ENCODE measurements at regions not wholly inside any gene's neighbourhood (a gene's known extent, or its start where the extent isn't known, plus 50 kb on each side); places are given as distances from the start of the nearest gene placed in this dataset.
"Not testable (repeated sequence)": the region's sequence is repeated elsewhere in the genome, so short reads cannot be mapped to it uniquely, and the experiment has no call there.

DNA sequence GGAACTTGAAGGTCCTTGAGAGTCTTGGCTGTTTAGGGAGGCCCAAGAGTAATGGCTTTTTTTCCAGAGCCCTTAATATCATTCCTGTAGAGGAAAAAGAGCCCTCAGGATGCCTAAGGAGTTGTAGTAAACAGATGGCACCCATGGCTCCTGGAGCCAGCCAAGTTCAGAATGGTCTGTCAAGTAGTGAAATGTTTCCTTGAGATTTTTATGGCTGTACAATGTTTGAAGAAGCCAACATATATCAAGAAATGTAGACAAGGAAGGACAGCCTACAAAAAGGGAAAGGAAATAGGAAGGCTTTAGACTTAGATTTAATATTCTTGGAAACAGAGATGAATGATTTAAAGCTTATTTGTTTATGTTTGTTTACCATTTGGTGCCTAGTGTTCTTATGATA, 334.8 kb downstream of the SATB1 start:
- no peak overlapping the region for H3K4me3 ChIP-seq
- peaks cover 0 to 1% (median 0%) of the 10 kb centered on the region in 3 donors for H3K27me3 ChIP-seq (ENCODE audit: insufficient read depth in 3 of 3, low read length in 2 of 3)
- no peaks in the 10 kb centered on the region for H3K9me3 ChIP-seq
- H3K36me3 ChIP-seq (ENCODE audit: insufficient read depth in 1 of 2, low read depth in 1 of 2), result no peaks in the 10 kb centered on the region
- TF ChIP-seq, protein P1, sequence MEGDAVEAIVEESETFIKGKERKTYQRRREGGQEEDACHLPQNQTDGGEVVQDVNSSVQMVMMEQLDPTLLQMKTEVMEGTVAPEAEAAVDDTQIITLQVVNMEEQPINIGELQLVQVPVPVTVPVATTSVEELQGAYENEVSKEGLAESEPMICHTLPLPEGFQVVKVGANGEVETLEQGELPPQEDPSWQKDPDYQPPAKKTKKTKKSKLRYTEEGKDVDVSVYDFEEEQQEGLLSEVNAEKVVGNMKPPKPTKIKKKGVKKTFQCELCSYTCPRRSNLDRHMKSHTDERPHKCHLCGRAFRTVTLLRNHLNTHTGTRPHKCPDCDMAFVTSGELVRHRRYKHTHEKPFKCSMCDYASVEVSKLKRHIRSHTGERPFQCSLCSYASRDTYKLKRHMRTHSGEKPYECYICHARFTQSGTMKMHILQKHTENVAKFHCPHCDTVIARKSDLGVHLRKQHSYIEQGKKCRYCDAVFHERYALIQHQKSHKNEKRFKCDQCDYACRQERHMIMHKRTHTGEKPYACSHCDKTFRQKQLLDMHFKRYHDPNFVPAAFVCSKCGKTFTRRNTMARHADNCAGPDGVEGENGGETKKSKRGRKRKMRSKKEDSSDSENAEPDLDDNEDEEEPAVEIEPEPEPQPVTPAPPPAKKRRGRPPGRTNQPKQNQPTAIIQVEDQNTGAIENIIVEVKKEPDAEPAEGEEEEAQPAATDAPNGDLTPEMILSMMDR (IDR thresholded peaks at IDR 0.05), result no peak
- DNase-seq (no peak), ATAC-seq (no peak)
- intact Hi-C loops (cut with DNase I), result no loop called here
- H3K27ac ChIP-seq, result no peak overlapping the region
- no peaks in the 10 kb centered on the region for H3K4me1 ChIP-seq

DNA sequence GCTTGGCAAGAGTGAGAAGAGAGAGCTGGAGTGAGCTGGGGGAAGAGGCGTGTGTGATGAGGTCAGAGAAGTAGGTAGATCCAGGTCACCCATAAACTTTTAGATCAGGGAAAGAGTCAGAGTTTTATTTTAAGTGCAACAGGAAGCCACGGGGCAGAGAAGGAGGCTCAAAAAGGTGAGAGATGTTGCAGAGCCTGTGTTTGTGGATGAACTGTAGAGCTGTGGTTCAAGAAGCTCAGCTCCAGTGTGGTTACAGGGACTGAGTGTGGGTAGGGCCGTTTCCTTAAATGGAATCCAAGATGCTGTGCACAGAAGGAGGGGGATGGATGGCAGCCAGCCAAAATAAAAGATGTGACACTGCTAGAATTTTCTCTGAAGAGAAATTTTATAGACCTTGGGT, 337.2 kb downstream of the SATB1 start:
- TF ChIP-seq, protein P1 (IDR thresholded peaks at IDR 0.05), result no peak
- WGBS, 3 donors, result 47 to 54% (median 49%) methylated on average over 3 of the region's 3 CpGs
- no peaks in the 10 kb centered on the region for H3K36me3 ChIP-seq (ENCODE audit: insufficient read depth in 1 of 2, low read depth in 1 of 2)
- ATAC-seq, result no peak
- intact Hi-C loops (cut with DNase I), result no loop called here
- no peaks in the 10 kb centered on the region for H3K9me3 ChIP-seq
- no peak for DNase-seq
- peaks cover 0 to 3% (median 0%) of the 10 kb centered on the region in 3 donors for H3K27me3 ChIP-seq (ENCODE audit: insufficient read depth in 3 of 3, low read length in 2 of 3)
- H3K4me1 ChIP-seq, result no peaks in the 10 kb centered on the region
- no peak overlapping the region for H3K27ac ChIP-seq
- H3K4me3 ChIP-seq, result no peak overlapping the region

DNA sequence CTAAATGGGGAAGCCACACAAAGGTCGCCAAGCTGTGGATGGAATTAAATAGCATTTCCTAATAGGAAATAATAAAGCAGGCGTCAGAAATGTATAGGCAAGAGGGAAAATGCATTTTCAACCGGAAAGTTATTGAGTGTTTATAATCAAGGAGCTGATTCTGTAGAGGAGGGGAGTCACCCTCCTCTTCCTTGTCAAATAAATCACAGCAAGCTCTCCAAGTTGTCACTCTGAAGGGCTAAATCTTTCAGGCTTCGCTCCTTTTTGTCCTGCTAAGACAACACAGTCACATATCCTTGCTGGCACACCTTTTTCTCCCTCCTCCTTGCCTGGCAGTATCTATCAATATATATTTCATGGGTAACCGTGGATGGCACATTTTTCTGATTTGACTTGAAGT, 338.4 kb downstream of the SATB1 start:
- H3K27ac ChIP-seq, result no peak overlapping the region
- 33 to 47% (median 37%) methylated on average over 5 of the region's 5 CpGs for WGBS, 3 donors
- H3K4me3 ChIP-seq, result no peak overlapping the region
- TF ChIP-seq, protein P1 (IDR thresholded peaks at IDR 0.05), result no peak
- no peaks in the 10 kb centered on the region for H3K9me3 ChIP-seq
- no peak for ATAC-seq
- no peak for DNase-seq
- intact Hi-C loops (cut with DNase I), result no loop called here
- H3K4me1 ChIP-seq, result no peaks in the 10 kb centered on the region
- H3K36me3 ChIP-seq (ENCODE audit: insufficient read depth in 1 of 2, low read depth in 1 of 2), result no peaks in the 10 kb centered on the region
- H3K27me3 ChIP-seq (ENCODE audit: insufficient read depth in 3 of 3, low read length in 2 of 3), result peaks cover 0 to 3% (median 0%) of the 10 kb centered on the region in 3 donors

DNA sequence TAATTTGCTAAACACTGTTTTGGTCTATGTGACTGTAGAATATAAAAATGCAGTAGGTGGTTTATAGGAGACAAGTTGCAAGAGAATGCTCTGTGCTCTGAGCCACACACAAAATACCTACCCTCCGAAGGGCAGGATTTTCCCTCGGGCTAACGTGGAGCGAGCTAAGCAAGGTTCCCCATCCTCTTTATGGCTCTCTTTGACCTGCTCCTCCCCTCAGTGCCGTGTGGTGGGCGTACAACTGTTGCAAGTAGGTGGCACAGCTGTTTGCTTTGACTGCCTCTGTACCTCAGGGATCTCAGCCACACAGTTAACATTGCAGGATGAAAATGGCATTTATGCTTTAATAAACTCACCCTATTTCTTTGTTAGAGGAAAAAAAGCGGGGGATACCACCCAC, 339.1 kb downstream of the SATB1 start:
- no peaks in the 10 kb centered on the region for H3K4me1 ChIP-seq
- peaks cover 0 to 3% (median 0%) of the 10 kb centered on the region in 3 donors for H3K27me3 ChIP-seq (ENCODE audit: insufficient read depth in 3 of 3, low read length in 2 of 3)
- no peak overlapping the region for H3K4me3 ChIP-seq
- DNase-seq (no peak), ATAC-seq (no peak)
- no peaks in the 10 kb centered on the region for H3K36me3 ChIP-seq (ENCODE audit: insufficient read depth in 1 of 2, low read depth in 1 of 2)
- WGBS, 3 donors, result 21 to 29% (median 26%) methylated on average over 7 of the region's 7 CpGs
- H3K27ac ChIP-seq, result no peak overlapping the region
- H3K9me3 ChIP-seq, result no peaks in the 10 kb centered on the region
- intact Hi-C loops (cut with DNase I), result no loop called here
- TF ChIP-seq, protein P1 (IDR thresholded peaks at IDR 0.05), result no peak

DNA sequence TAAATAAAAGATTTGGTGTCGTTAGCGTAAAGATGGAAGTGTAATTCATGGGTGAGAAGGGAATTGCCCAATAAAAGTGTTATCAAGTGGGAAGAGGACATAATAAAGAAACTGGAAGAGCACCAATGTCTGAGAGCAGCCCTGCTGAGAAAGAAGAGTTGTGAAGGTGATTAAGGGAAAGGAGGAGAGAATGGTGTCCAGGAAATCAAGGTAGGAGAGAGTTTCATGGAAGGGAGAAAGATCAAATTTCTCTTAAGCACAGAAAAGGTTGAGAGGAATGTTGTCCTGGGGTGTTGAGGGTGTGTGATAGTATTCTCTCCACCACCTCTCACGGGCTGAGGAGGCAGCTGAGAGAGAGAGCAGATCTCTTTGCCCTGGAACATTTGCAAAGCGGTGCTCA, 339.7 kb downstream of the SATB1 start:
- Histone ChIP-seq H3K4me3 (no peak overlapping the region), H3K27ac (no peak overlapping the region), H3K36me3 (ENCODE audit: insufficient read depth in 1 of 2, low read depth in 1 of 2) (no peaks in the 10 kb centered on the region), H3K9me3 (no peaks in the 10 kb centered on the region), H3K27me3 (ENCODE audit: insufficient read depth in 3 of 3, low read length in 2 of 3) (peaks cover 0 to 3% (median 0%) of the 10 kb centered on the region in 3 donors), H3K4me1 (no peaks in the 10 kb centered on the region)
- DNase-seq (no peak), ATAC-seq (no peak)
- intact Hi-C loops (cut with DNase I), result no loop called here
- 53 to 64% (median 53%) methylated on average over 4 of the region's 4 CpGs for WGBS, 3 donors
- TF ChIP-seq, protein P1 (IDR thresholded peaks at IDR 0.05), result no peak

DNA sequence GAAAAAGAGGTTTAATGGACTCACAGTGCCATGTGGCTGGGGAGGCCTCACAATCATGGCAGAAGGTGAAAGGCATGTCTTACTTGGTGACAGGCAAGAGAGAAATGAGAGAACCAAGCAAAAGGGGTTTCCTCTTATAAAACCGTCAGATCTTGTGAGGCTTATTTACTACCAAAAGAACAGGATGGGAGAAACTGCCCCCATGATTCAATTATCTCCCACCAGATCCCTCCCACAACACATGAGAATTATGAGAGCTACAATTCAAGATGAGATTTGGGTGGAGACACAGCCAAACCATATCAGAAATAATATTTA, 340.8 kb upstream of the TBC1D5 start:
- H3K4me3 ChIP-seq; H3K4me1 ChIP-seq; intact Hi-C loops (cut with DNase I); H3K9me3 ChIP-seq; ATAC-seq; H3K27me3 ChIP-seq (ENCODE audit: insufficient read depth in 3 of 3, low read length in 2 of 3); H3K36me3 ChIP-seq (ENCODE audit: insufficient read depth in 1 of 2, low read depth in 1 of 2); H3K27ac ChIP-seq; DNase-seq: not testable (repeated sequence)
- 60 to 75% (median 63%) methylated on average over 1 of the region's 1 CpG for WGBS, 3 donors
